OCI-M1 (cell line): ENCODE measurements at regions not wholly inside any gene's neighbourhood (a gene's known extent, or its start where the extent isn't known, plus 50 kb on each side); places are given as distances from the start of the nearest gene placed in this dataset.

Source experiments
- DNase-seq: peaks from one replicate; lab custom pipeline; 2025; lab: John Stamatoyannopoulos, UW

DNA sequence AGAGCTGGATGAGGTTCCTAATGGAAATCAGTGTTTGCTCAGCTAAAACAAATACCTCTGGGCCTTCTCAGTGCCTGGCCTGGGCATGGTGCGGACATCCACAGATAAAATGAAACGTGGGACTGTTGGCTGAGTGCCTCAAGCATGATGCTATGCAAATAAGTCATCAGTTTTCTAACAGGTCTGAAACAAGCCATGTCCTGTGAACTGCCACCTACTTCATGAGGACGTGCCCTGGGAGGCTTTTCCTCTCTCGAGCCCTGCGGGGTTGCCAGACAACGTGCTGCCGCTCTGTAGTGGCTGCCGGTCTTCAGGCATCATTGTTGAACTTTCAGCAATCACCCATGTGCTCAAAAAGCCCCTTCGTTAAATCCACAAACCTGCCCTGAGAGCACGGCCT is 240.4 kb upstream of the IRX2 start:
- DNase-seq, result no peak

DNA sequence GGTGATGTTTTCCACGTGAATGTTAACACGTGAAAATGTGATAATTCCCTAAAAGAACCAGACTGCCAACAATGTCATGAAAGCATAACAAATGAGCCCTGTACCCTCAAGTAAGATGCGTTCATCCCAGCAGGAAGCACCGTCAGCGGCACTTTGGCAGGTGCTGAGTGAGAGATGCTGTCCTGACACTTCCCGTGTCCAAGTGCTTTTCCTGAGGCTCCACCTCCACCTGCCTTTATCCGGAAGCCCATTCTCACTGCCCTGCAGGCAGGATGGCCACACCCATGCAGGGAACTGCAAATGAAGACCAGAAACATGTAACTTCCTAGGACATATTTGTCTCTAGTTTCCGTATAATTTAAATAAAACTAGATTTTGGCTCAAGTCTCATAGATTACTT is 238.0 kb upstream of the IRX2 start:
- DNase-seq, result no peak

DNA sequence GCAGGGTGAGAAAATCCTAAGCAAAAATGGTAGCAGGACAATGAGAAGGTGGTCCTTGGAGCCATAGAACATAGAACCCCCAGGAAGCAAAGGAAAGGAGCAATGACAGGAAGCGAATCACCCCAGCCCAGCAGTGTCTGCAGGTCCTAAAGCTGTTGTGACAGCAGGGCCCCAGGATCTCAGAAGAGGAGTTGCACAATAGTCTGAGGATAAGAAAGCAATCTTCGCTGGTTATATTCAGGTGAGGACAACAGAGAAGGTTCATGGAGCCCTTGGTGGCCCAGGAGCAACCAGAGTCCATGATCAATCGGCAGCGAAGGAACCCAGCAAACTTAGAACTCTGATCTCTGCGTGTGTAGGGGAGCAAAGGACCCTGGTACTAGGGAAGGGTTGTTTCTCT is 234.8 kb upstream of the IRX2 start:
- no peak for DNase-seq

DNA sequence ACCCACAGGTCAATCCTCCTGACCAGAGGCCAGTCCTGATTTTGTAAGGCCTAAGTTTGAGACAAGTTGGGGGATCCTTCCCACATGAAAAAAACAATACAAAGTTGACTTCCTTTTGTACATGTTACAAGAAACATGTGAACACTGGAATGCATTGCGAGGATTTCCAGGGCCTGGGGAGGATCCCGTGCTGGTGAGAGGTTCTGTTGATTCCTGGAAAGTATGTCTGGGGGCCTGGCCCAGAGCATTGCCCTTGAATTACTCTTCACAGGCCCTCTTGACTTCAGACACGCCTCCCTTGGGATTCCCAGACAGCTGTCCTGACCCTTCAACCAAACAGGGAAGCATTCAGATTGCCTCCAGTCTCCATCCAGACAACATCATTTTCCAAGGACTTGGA is 234.2 kb upstream of the IRX2 start:
- no peak for DNase-seq

DNA sequence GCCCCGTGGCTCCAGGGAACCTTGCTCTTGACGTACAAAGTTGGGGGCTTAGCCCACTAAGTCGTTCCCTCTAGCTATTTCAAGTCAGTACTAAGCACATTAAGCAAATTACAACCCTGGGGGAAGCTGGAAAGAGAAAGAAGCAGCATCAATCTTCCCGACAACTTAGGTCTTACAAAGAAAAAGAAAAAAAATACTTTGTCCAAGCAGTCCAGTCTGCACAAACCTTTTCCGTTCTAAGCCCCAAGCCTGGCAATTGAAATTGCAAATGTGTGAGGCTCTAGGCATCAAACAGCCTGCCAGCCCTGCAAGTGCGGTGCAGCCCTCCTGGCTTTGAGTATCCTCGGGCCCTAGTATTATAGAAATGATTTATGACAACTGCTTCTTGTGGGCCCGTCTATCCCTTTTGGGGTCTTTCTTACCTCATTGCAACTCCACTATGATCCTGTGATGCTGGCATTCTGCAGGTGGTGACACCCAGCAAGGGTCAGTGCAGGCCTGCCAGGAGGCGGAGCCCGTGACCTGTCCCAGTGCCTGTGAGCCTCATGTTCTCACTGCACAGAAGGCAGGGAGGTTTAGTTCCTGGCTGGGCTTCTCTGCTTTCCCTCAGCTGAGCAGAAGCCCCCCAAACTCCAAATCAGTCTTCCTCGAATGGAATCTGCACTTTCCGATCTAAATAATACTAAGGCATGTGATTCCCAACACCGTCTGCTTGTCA is 232.3 kb upstream of the IRX2 start:
- no peak for DNase-seq

DNA sequence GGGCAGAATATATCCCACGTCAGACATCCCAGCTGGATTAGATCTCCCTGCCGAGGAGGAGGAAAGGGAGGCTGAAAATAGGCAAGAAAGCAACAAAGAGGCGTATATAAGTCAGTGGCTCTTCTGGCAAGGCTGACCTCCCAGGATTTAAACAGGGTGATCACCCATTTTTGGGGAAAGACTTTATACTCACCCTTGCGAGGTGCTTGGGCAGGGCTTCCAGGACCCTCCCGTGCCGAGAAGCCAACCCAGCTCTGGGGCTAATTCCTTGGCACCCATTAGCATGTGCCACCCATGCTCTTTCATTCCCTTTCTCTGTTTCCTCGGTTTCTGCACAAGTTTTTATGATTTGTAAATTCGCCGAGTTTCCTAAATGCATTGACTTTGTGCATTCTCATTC is 230.2 kb upstream of the IRX2 start:
- no peak for DNase-seq

DNA sequence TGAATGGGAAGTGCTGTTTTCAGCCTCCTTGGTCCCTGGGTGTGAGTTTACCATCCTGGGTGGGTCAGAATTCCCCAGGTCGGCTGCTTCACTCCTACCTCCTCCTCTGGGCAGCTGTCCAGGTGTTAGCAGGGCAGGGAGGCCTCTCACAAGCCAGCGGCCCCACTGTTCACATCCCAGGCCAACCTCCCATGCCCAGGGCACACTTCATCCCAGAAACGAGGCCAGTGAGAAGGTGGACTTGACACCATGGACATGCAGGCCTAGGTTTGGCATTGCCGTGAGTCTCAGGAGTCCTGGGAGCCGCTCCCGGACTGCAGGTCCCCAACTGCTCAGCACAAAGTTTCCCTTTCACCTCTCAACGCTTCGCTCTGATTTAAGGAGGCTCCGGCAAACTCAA is 229.6 kb upstream of the IRX2 start:
- DNase-seq, result no peak

DNA sequence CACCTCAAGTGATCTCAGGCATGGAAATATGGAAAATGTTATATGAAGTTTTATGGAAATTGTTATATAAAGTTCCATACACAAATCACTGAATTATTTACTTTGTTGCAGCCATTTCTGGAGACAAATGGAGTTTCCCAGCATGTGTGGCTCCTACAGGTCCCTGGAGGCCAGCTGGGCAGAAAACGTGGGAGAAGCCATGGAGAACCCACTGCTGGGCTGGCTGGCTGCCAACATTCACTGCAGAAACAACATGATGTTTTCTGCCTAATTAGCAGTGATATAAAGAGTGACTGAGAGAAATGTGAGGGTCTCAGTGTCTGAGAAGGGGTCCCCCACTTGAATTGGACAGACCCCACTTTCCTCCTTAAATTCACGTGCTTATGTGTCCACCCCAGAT is 208.8 kb upstream of the IRX2 start:
- DNase-seq, result no peak

DNA sequence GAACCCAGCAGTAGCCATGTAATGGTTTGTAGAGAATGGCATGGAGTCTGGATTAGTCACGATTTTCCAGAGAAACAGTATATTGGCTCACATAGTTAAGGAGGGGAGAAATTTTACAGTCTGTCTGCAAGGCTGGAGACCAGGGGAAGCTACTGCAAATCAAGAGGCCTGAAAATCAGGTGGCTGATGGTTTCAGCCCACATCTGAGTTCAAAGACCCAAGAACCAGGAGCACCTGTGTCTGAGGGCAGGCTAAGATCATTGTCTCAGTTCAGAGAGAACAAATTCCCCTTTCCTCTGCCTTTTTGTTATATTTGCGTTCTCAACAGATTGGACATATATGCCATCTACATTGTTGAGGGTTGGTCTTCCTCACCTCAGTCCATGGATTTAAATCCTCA is 207.5 kb upstream of the IRX2 start:
- DNase-seq, result no peak

DNA sequence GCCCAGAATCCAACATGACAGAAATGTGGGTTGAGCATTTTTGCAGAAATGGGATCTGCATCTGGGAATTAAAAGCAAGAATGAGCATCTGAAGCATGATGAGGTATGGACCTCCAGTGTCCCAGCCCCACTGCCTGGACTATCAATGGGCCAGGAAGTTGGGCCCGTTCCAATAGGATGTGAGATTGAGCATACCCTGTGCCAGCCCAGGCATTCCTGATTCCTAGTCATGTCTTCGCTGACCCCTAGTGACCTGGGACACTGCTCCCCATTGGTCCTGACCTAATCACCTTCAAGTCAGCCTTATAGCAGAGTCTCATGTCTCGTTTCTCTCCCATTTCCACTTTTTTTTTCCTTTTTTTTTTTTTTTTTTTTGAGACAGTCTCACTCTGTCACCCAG is 197.4 kb upstream of the IRX2 start:
- no peak for DNase-seq

DNA sequence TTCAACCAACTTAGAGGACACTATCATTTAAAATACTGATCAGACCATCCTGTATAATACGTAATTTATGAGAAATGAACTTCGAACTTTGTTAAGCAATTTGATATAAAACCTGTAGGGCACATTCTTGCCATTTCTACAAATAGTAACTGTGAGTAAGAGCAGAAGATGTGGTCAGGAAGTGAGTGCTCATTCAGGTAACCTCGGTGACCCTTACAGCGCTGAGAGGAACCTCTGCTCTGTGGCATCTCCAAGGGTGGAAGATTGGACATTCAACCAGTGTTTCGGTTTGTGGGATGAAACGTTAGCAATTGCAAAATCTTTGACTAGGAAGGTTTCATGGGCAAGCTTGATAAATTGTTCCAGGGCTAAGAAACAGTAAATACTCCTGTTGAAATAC is 194.8 kb upstream of the IRX2 start:
- DNase-seq, result no peak

DNA sequence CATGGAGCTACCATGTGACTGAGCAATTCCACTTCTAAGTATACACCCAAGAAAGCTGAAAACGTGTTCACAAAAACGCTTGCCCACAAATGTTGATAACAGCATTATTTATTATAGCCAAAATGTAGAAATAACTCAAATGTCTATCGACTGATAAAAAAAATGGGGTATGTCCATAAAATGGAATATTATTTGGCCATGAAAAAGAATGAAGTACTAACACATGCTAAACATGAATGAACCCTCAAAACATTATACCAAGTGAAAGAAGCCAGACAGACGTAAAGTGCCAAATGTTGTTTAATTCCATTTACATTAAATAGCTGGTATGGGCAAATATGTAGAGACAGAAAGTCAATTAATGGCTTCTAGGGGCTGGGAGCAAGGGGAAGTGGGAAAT is 184.9 kb upstream of the IRX2 start:
- DNase-seq, result no peak

DNA sequence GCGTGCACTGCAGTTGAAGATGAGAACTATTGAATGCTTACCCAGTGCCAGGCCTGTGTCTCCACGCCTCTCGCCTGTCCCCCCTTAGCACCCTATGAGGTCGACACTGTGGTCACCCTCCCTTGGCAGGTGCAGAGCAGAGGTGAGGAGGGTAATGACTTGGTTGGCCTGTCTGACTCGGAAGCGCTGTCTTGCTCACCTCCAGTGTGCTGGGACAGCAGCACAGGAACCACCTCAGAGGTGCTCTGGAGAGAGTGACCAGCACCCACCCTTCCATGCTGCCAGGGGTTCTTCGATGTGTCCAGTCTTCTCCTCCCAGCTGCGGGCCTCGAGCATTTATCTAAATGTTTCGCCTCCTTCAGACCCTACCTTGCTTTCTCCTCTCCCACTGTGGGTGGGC is 178.3 kb upstream of the IRX2 start:
- no peak for DNase-seq

DNA sequence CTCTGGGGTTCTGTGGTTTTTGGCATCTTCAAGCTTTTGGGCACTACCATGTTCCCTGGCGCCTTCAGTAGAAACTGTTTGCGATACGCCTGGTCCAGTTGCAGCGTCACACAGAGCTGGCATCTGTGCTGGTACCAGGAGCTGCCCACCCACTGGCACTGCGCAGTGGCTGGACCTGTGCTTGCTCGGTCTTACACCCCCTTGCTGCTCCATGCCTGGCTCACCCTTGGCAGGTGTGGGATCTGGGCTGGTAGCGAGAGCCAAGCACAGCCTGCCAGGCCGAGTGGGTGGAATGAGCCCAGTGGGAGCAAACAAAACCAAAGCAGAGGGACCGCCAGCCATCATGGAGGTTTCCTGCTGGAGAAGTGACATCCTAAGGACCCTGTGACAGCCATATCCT is 170.2 kb upstream of the IRX2 start:
- no peak for DNase-seq

DNA sequence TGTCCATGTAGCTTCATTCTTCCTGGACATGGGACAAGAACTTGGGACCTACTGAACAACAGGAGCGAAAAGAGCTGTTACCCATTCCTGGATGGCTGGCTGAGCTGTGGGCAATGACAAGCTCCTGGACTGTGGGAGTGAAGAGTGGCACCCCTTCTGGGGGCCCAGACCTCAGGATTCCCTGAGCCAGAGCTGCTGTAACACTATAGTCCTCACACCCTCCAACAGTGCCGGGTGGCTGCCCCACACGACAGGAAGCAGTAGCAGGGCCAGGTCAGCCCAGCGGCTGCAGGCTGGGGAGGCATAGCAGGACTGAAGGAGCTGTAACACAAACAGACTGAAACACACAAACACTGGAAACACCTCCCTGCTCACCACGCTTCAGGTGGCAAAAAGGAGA is 169.7 kb upstream of the IRX2 start:
- DNase-seq, result no peak

DNA sequence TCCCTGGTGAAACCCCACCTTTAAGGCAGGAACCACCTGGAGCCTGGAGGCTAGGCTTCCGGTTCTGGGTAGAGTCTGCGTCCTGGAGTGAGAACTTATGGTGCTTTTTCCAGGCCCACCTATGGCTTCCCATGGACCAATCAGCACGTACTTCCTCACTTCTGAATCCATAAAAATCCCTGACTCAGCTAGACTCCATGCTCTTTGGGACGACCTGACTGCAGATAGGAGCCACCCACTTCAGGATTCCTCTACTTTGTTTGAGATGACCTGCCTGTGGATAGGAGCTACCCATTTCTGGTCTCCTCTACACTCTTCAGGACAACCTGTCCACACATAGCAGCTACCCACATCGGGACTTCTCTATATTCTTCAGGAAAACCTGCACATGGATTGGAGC is 168.8 kb upstream of the IRX2 start:
- no peak for DNase-seq

DNA sequence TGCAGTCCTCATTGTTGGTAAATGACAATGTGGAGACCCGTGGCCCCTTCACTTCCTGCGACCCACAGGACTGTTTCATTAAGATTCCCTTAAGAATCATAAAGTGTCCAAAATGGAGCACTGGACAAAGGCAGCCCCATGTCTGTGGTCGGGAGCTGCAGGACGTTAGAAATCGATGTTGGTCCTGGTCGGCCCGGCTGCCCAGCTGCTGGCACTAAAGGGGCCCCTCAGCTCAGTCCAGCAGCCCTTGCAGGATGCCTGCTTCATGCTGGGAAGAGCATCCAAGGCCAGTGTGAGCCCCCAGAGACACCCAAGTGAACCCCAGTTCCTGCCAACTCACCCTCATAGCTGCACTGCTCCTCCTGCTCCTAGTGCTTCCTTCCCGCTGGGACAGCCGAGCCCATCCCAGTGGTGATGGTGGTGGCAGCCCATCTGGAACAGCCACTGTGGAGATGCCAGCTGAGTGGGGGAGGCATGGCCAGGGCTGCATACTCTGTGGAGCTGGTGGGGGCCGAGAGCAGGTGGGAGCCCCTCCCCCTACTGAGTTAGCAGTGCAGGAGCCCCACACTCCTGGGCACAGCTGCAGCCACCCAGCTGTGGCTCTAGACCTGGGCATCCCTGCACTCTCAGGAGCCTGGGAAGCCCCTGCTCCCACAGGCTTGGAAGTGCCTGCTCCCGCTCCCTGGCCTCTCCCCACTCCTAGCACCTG is 168.0 kb upstream of the IRX2 start:
- DNase-seq, result no peak

DNA sequence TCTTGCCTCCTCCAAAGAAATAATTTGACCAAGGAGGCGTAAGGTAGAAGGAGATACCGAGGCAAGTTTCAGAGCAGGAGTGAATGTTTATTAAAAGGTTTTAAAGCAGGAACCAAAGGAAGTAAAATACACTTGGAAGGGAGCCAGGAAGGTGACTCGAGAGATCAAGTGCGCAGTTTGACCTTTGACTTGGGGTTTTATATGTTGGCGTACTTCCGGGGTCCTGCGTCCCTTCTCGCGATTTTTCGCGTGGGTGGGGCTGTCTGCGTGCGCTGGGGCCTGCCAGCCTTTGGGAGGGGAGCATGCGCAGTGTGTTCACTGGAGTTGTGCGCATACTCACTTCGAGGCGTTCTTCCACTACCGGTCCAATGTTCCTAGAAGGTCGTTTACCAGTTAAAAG is 166.0 kb upstream of the IRX2 start:
- DNase-seq, result no peak

DNA sequence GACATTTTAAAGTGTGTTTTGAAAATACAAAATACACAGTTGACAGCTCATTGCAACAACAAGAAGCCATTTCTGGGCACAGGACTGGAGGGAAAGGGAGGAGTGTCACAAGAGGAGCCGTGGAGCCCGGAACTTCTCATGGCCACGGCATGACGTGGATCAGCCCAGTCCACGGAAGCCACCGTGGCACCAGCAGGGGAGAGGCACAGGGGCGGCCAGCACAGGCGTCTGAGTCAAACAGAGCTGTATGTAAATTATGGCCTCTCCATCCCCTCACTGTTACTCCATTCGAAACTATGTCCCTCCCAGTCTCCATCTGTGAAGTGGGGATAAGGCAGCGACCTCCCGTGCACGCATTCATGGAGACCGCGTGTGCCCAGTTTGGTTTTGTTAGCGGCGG is 165.6 kb upstream of the IRX2 start:
- DNase-seq, result no peak

DNA sequence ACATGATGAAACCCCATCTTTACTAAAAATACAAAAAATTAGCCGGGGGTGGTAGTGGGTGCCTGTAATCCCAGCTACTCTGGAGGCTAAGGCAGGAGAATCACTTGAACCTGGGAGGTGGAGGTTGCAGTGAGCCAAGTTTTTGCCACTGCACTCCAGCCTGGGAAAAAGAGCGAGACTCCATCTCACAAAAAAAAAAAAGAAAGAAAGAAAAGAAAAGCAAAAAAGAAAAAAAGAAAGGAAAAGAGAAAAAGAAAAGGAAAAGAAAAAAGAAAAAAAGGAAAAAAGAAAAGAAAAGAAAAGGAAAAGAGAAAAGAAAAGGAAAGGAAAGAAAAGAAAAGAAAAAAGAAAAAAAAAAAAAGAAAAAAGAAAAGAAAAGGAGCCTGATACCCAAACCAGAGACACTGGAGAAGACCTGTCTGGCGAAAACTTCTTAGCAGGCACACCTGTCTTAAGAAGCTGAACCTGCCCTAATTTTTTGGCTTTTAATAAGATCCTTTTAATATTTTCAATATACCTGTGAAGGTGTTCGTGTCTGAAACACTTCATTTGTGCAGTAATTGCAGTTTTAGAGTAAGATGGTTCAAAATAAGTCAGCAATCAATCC is 164.7 kb upstream of the IRX2 start:
- no peak for DNase-seq

DNA sequence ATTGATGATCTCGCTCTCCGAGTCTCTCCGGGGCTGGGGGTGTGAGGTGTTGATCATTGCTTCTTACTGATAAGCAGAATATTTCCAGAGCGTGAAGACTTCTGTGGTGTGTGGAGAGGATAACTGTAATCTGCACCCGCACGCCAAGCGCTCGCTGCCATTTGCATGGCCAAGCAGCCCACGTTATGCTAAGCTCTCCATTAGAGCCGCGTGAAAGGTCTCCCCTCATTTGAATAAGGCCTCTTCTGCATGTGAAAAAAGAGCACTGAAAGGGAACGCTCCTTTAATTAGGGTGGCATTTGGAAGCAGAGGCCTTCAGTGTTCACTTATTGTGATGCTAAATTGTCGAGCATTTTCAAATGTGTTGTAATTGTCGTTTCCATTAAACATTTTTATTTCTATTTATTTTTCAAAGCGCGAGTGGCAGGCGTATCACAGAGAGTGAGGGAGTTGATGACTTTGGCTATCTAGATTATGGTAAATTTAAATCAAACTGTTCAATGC is 163.6 kb upstream of the IRX2 start:
- DNase-seq, result no peak

DNA sequence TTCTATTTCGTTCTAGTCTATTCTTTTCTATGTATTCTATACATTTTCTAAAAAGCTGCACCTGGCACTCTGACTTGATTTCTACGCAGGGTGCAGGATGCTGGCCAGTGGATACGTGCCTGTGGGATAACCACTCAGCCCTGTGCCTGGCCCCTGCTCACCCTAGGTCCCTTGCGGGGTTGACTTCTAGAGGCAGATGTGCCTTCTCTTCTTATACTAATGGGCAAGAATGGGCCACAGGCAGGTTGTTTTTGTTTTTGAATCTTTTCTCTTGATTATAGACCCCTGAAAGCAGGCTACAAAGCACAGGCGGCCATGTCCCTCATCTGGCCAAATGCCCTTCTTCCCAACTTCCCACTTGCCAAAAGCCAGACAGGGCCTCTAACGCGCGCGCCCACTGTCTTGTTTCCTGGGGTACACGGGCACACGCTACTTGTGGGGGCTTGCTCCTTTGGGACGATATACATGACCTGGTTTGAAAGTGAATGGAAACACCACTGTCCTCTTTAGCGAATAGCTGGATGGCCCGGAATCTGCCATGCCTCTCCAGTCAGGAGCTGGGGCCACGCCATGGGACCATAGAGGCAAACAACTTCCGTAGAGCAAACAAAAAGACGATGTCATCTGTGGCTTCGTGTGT is 162.7 kb upstream of the IRX2 start:
- DNase-seq, result no peak

DNA sequence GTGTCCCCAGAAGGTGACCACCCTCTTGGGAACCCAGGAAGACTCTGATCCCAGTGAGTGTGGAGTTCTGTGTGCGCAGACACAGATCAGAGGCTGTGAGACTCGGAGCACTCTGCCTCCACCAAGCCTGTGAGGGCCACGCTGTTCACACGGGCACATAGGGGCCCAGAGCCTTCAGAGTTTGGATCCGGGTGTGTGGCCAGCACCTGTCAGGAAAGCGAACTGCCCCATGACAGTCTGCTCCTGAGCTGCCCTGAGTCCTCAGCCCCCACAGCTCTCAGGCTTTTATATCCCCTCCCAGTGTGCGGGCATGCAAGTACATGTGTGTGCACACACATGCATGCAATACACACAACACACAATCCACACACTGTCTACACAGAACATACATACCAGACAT is 161.8 kb upstream of the IRX2 start:
- DNase-seq, result no peak
